Endothelial cell of umbilical vein (primary cell): ENCODE measurements at regions not wholly inside any gene's neighbourhood (a gene's known extent, or its start where the extent isn't known, plus 50 kb on each side); places are given as distances from the start of the nearest gene placed in this dataset.

ENCODE experiments used
- BruUV-seq: library from RNA; stranded (reverse); fragments of 400-500 nt; replicated peaks from 2 replicates; lab custom pipeline; 2021; lab: Mats Ljungman, UMichigan
- CTCF ChIA-PET: fragments of 300-600, 350-600 bp; sonication (Branson Sonifier 250); formaldehyde crosslinking; loops from one replicate; lab custom pipeline; 2021; ENCODE audit warnings: antibody characterized with exemption, inconsistent platforms; lab: Charles Lee
- POLR2A ChIA-PET: fragments of 300-600, 350-600 bp; sonication (Branson Sonifier 250); formaldehyde crosslinking; loops from one replicate; lab custom pipeline; 2021; ENCODE audit warnings: antibody characterized with exemption, inconsistent platforms; lab: Charles Lee
- DNase-seq: peaks from one replicate; pipeline ENCODE4 v3.0.0-alpha.2; 2011; ENCODE audit warnings: low read depth, low spot score
- FAIRE-seq: peaks from 2 replicates; lab custom pipeline; 2011; peaks lifted over from hg19 to GRCh38; lab: Jason Lieb, UNC
- H2AFZ ChIP-seq: 2 replicates; pipeline ENCODE4 v1.6.0; 2012; ENCODE audit warnings: low read depth, low read length, control low read depth, inconsistent platforms
- H3K27ac ChIP-seq: 2 replicates; pipeline ENCODE4 v1.5.1; 2011; ENCODE audit warnings: low read depth, mild to moderate bottlenecking, control low read depth, low read length, moderate library complexity; ENCODE audit not compliant: insufficient read depth
- H3K27me3 ChIP-seq, 2 experiments: 2 replicates each; pipeline versions ENCODE4 v1.6.0 to v1.6.1; 2011; ENCODE audit warnings: low read length in 2 of 2, mixed read lengths in 1 of 2; ENCODE audit not compliant: control insufficient read depth in 2 of 2, insufficient read depth in 2 of 2
- H3K36me3 ChIP-seq, 2 experiments: 2 replicates in 1 of 2; 3 replicates in 1 of 2; pipeline ENCODE4 v1.5.1; 2011; ENCODE audit warnings: low read length in 2 of 2, mild to moderate bottlenecking in 1 of 2, moderate library complexity in 1 of 2; ENCODE audit not compliant: control insufficient read depth in 2 of 2, insufficient read depth in 2 of 2; ENCODE audit errors: extremely low read depth in 1 of 2
- H3K4me1 ChIP-seq: 3 replicates; pipeline ENCODE4 v1.5.1; 2011; ENCODE audit warnings: mild to moderate bottlenecking, low read length; ENCODE audit not compliant: control insufficient read depth, insufficient read depth; ENCODE audit errors: extremely low read depth
- H3K4me2 ChIP-seq: 2 replicates; pipeline ENCODE4 v1.6.1; 2011; ENCODE audit warnings: low read length, control low read depth, mixed read lengths; ENCODE audit not compliant: insufficient read depth
- H3K4me3 ChIP-seq, 3 experiments: fragments of 200-600 bp in 1 of 3; sonication (generic), shearing (Covaris generic) in 1 of 3; replicated peaks in 1 of 3; 2 replicates each; pipeline ENCODE4 v1.5.1; 2011 to 2016; ENCODE audit warnings: control low read depth in 3 of 3, low read length in 3 of 3, mild to moderate bottlenecking in 2 of 3, inconsistent platforms in 1 of 3, low read depth in 1 of 3, moderate library complexity in 1 of 3; ENCODE audit not compliant: insufficient read depth in 1 of 3
- H3K79me2 ChIP-seq: 2 replicates; pipeline ENCODE4 v1.6.0; 2012; ENCODE audit warnings: low read length, inconsistent platforms; ENCODE audit not compliant: control insufficient read depth, insufficient read depth
- H3K9ac ChIP-seq: replicated peaks from 2 replicates; pipeline ENCODE3; 2011; ENCODE audit warnings: low read length, control low read depth; ENCODE audit not compliant: insufficient read depth; ENCODE audit errors: extremely low read depth
- H3K9me1 ChIP-seq: replicated peaks from 3 replicates; pipeline ENCODE4 v1.6.0; 2011; ENCODE audit warnings: mild to moderate bottlenecking, low read length; ENCODE audit not compliant: control insufficient read depth, insufficient read depth; ENCODE audit errors: extremely low read depth
- H3K9me3 ChIP-seq: replicated peaks from 2 replicates; pipeline ENCODE4 v1.5.1; 2012; ENCODE audit warnings: low read length, inconsistent platforms; ENCODE audit not compliant: control insufficient read depth, insufficient read depth
- H4K20me1 ChIP-seq: replicated peaks from 2 replicates; pipeline ENCODE3; 2011; ENCODE audit warnings: mild to moderate bottlenecking, low read length; ENCODE audit not compliant: control insufficient read depth, insufficient read depth; ENCODE audit errors: extremely low read depth
- CTCF ChIP-seq, 2 donors: IDR thresholded peaks; 1 replicate in 1 of 2; 2 replicates in 1 of 2; pipeline ENCODE4 v1.5.1; 2011; ENCODE audit warnings: low read length in 2 of 2, mild to moderate bottlenecking in 2 of 2, moderate library complexity in 2 of 2, control low read depth in 1 of 2, inconsistent platforms in 1 of 2, low read depth in 1 of 2; ENCODE audit not compliant: insufficient read depth in 1 of 2; ENCODE audit errors: extremely low read depth in 1 of 2
- EZH2 ChIP-seq: IDR thresholded peaks from 2 replicates; pipeline ENCODE4 v1.6.1; 2012; ENCODE audit warnings: borderline replicate concordance, low read depth, mild to moderate bottlenecking, moderate library complexity, low read length, inconsistent platforms; ENCODE audit not compliant: severe bottlenecking
- FOS ChIP-seq: IDR thresholded peaks from 2 replicates; pipeline ENCODE4 v1.6.1; 2011; ENCODE audit warnings: mild to moderate bottlenecking, low read length, moderate library complexity, borderline replicate concordance; ENCODE audit not compliant: insufficient read depth
- GATA2 ChIP-seq: IDR thresholded peaks from 2 replicates; pipeline ENCODE4 v1.7.0; 2011; ENCODE audit warnings: low read depth, mild to moderate bottlenecking, moderate library complexity, mixed read lengths, low read length; ENCODE audit not compliant: insufficient read length, insufficient read depth
- MAX ChIP-seq: IDR thresholded peaks from 2 replicates; pipeline ENCODE4 v1.6.1; 2011; ENCODE audit not compliant: insufficient read depth, insufficient read length
- MYC ChIP-seq: IDR thresholded peaks from one replicate; pipeline ENCODE4 v1.6.1; 2011; ENCODE audit warnings: mild to moderate bottlenecking, low read depth, low read length
- POLR2A ChIP-seq: IDR thresholded peaks from 2 replicates; pipeline ENCODE4 v1.6.1; 2012; ENCODE audit warnings: low read depth, mild to moderate bottlenecking, control low read depth, low read length
- POLR2AphosphoS5 ChIP-seq: IDR thresholded peaks from 2 replicates; pipeline ENCODE4 v1.6.1; 2012; ENCODE audit warnings: low read depth, mild to moderate bottlenecking, control low read depth, low read length, moderate library complexity; ENCODE audit not compliant: insufficient read depth
- dilution Hi-C: fragments of 300-500 bp; cut with MboI; formaldehyde crosslinking; loops from one replicate; pipeline ENCODE4 v1.15.0; 2019; ENCODE audit warnings: low sequenced_read_pairs; ENCODE audit not compliant: extremely low pct_ligation_motif_present
- intact Hi-C: fragments of 100-400 bp; cut with micrococcal nuclease; formaldehyde crosslinking; loops from one replicate; pipeline ENCODE4 v1.10.0; 2022

GRCh38 chr1:63033211-63033610 lies 249.3 kb downstream of the ATG4C start:
- FAIRE-seq: no peak
- dilution Hi-C loops (no loop called here), intact Hi-C loops (no loop called here)
- no peak overlapping the region for H3K27ac ChIP-seq
- H4K20me1 ChIP-seq: no peaks in the 10 kb centered on the region
- BruUV-seq: no TSS peak
- CTCF ChIA-PET: interaction anchor here (0.9 to 1.1 kb wide), 2 partner anchors 9 to 15 kb away, joined by 3 to 5 read pairs; no protein-coding TSS in a partner anchor
- H2AFZ ChIP-seq: no peak overlapping the region
- no peaks in the 10 kb centered on the region for H3K79me2 ChIP-seq
- H3K4me2 ChIP-seq: no peak overlapping the region
- no peak overlapping the region for H3K9ac ChIP-seq
- H3K4me3 ChIP-seq: no peak overlapping the region
- no peaks in the 10 kb centered on the region for H3K4me1 ChIP-seq
- POLR2A ChIA-PET: no interaction called here
- H3K36me3 ChIP-seq: no peaks in the 10 kb centered on the region
- no peak for DNase-seq
- no peaks in the 10 kb centered on the region for H3K9me1 ChIP-seq
- TF ChIP-seq GATA2: no peak
- no peak for TF ChIP-seq EZH2
- TF ChIP-seq MAX: no peak
- no peak for TF ChIP-seq FOS
- no peak for TF ChIP-seq MYC
- TF ChIP-seq POLR2AphosphoS5: no peak
- no peak for TF ChIP-seq CTCF (IDR thresholded peaks at IDR 0.05; ENCODE audit: extremely low read depth in 1 of 2, insufficient read depth in 1 of 2, low read depth in 1 of 2, low read length in 2 of 2)
- no peak for TF ChIP-seq POLR2A
- no peaks in the 10 kb centered on the region for H3K27me3 ChIP-seq
- H3K9me3 ChIP-seq: no peaks in the 10 kb centered on the region
